WTC11 (cell line): ENCODE measurements at regions not wholly inside any gene's neighbourhood (a gene's known extent, or its start where the extent isn't known, plus 50 kb on each side); places are given as distances from the start of the nearest gene placed in this dataset.

Source experiments
- ATAC-seq: fragments of 200-7000 bp; cut with Tn5 transposase; 2 replicates; pipeline ENCODE4 v1.10.0; 2021; ENCODE audit warnings: mild to moderate bottlenecking, moderate library complexity
- CTCF ChIA-PET: fragments of 300-600 bp; sonication (Branson Sonifier 250); formaldehyde crosslinking; loops from one replicate; lab custom pipeline; 2021; ENCODE audit warnings: antibody characterized with exemption; lab: Charles Lee
- POLR2A ChIA-PET: fragments of 350-600 bp; sonication (Branson Sonifier 250); formaldehyde crosslinking; loops from one replicate; lab custom pipeline; 2021; ENCODE audit warnings: antibody characterized with exemption; lab: Charles Lee
- DNase-seq: peaks from one replicate; pipeline ENCODE4 v3.0.0; 2021; ENCODE audit warnings: low spot score
- H3K27ac Mint-ChIP-seq: 2 replicates; pipeline ENCODE4 v1.8.0; 2021; ENCODE audit warnings: mixed read lengths
- H3K27me3 Mint-ChIP-seq: 2 replicates; pipeline ENCODE4 v1.8.0; 2021; ENCODE audit warnings: low read depth, mild to moderate bottlenecking, moderate library complexity, mixed read lengths
- H3K36me3 Mint-ChIP-seq: 2 replicates; pipeline ENCODE4 v1.8.0; 2021; ENCODE audit warnings: mixed read lengths
- H3K4me1 Mint-ChIP-seq: 2 replicates; pipeline ENCODE4 v1.8.0; 2022; ENCODE audit warnings: mixed read lengths
- H3K4me3 Mint-ChIP-seq: 2 replicates; pipeline ENCODE4 v1.8.0; 2021; ENCODE audit warnings: mild to moderate bottlenecking, moderate library complexity, mixed read lengths
- H3K9me3 Mint-ChIP-seq: 2 replicates; pipeline ENCODE4 v1.8.0; 2021; ENCODE audit warnings: mixed read lengths
- MYBL2 ChIP-seq: sonication (generic); formaldehyde crosslinking; IDR thresholded peaks from 2 replicates; pipeline ENCODE4 v1.8.1; 2023; ENCODE audit warnings: mild to moderate bottlenecking, moderate library complexity, missing genetic modification reagents
- OVOL2 ChIP-seq: fragments of 250-450 bp; sonication (Bioruptor Pico); IDR thresholded peaks from 2 replicates; pipeline ENCODE4 v1.9.0; 2021; ENCODE audit warnings: mild to moderate bottlenecking, borderline replicate concordance
- PRRX2 ChIP-seq: fragments of 250-450 bp; sonication (Bioruptor Pico); IDR thresholded peaks from 2 replicates; pipeline ENCODE4 v1.8.0; 2021; ENCODE audit warnings: mild to moderate bottlenecking
- RELA ChIP-seq: sonication (generic); formaldehyde crosslinking; IDR thresholded peaks from 2 replicates; pipeline ENCODE4 v1.8.1; 2022; ENCODE audit warnings: missing genetic modification reagents, mild to moderate bottlenecking, borderline replicate concordance
- SP1 ChIP-seq: sonication (generic); formaldehyde crosslinking; conservative IDR thresholded peaks from 2 replicates; pipeline ENCODE4 v1.8.1; 2022; ENCODE audit warnings: missing genetic modification reagents
- ZBTB21 ChIP-seq: sonication (generic); formaldehyde crosslinking; IDR thresholded peaks from 2 replicates; pipeline ENCODE4 v1.8.1; 2023; ENCODE audit warnings: mild to moderate bottlenecking, missing genetic modification reagents, borderline replicate concordance
- ZNF423 ChIP-seq: fragments of 250-450 bp; sonication (Bioruptor Pico); IDR thresholded peaks from 2 replicates; pipeline ENCODE4 v2.1.2; 2022; ENCODE audit warnings: mild to moderate bottlenecking, moderate library complexity
- TF ChIP-seq, protein P1 (sequence below): sonication (generic); formaldehyde crosslinking; IDR thresholded peaks from 2 replicates; pipeline ENCODE4 v1.8.1; 2022; ENCODE audit warnings: low read depth, mild to moderate bottlenecking, moderate library complexity, missing genetic modification reagents, borderline replicate concordance
- TF ChIP-seq, protein P2 (sequence below): sonication (generic); formaldehyde crosslinking; IDR thresholded peaks from 2 replicates; pipeline ENCODE4 v1.8.0; 2023; ENCODE audit warnings: missing genetic modification reagents, mild to moderate bottlenecking, borderline replicate concordance
- TF ChIP-seq, protein P3 (sequence below): fragments of 200-600 bp; IDR thresholded peaks from 2 replicates; pipeline ENCODE4 v1.8.0; 2022; ENCODE audit warnings: antibody characterized with exemption
- TF ChIP-seq, protein P4 (sequence below): sonication (generic); formaldehyde crosslinking; IDR thresholded peaks from 2 replicates; pipeline ENCODE4 v1.8.1; 2022; ENCODE audit warnings: low read depth, missing genetic modification reagents, borderline replicate concordance
- TF ChIP-seq, protein P5 (sequence below): fragments of 250-450 bp; sonication (Bioruptor Pico); IDR thresholded peaks from 2 replicates; pipeline ENCODE4 v1.9.0; 2021; ENCODE audit warnings: mild to moderate bottlenecking
- TF ChIP-seq, protein P6 (sequence below): sonication (generic); formaldehyde crosslinking; conservative IDR thresholded peaks from 2 replicates; pipeline ENCODE4 v1.8.1; 2023; ENCODE audit warnings: mild to moderate bottlenecking, low read depth, missing genetic modification reagents, moderate library complexity

DNA sequence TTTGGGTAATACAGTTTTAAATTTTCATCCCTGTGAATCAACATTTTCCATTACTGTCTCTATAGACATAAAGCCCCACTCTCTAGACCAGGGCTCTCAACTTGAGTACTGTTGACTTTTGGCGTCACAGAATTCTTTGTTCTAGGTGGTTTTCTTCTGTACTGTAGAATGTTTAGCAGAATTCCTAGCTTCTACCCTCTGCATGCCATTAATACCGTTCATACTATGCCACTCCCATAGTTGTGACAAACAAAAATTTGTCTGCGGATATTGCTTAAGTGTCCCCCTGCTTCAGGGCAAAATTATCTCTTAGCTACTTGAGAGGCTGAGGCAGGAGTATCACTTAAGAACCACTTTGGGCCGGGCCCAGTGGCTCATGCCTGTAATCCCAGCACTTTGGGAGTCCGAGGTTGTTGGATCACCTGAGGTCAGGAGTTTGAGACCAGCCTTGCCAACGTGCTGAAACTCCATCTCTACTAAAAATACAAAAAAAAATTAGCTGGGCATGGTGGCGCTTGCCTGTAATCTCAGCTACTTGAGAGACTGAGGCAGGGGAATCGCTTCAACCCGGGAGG lies 57.3 kb upstream of the NRG3 start:
- ATAC-seq (no peak), DNase-seq (no peak)
- H3K27me3 Mint-ChIP-seq: no peaks in the 10 kb centered on the region
- TF ChIP-seq, protein P1, sequence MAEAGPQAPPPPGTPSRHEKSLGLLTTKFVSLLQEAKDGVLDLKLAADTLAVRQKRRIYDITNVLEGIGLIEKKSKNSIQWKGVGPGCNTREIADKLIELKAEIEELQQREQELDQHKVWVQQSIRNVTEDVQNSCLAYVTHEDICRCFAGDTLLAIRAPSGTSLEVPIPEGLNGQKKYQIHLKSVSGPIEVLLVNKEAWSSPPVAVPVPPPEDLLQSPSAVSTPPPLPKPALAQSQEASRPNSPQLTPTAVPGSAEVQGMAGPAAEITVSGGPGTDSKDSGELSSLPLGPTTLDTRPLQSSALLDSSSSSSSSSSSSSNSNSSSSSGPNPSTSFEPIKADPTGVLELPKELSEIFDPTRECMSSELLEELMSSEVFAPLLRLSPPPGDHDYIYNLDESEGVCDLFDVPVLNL (CRISPR knock-in tag): no peak
- no peak for TF ChIP-seq PRRX2 (CRISPR knock-in tag)
- TF ChIP-seq, protein P2, sequence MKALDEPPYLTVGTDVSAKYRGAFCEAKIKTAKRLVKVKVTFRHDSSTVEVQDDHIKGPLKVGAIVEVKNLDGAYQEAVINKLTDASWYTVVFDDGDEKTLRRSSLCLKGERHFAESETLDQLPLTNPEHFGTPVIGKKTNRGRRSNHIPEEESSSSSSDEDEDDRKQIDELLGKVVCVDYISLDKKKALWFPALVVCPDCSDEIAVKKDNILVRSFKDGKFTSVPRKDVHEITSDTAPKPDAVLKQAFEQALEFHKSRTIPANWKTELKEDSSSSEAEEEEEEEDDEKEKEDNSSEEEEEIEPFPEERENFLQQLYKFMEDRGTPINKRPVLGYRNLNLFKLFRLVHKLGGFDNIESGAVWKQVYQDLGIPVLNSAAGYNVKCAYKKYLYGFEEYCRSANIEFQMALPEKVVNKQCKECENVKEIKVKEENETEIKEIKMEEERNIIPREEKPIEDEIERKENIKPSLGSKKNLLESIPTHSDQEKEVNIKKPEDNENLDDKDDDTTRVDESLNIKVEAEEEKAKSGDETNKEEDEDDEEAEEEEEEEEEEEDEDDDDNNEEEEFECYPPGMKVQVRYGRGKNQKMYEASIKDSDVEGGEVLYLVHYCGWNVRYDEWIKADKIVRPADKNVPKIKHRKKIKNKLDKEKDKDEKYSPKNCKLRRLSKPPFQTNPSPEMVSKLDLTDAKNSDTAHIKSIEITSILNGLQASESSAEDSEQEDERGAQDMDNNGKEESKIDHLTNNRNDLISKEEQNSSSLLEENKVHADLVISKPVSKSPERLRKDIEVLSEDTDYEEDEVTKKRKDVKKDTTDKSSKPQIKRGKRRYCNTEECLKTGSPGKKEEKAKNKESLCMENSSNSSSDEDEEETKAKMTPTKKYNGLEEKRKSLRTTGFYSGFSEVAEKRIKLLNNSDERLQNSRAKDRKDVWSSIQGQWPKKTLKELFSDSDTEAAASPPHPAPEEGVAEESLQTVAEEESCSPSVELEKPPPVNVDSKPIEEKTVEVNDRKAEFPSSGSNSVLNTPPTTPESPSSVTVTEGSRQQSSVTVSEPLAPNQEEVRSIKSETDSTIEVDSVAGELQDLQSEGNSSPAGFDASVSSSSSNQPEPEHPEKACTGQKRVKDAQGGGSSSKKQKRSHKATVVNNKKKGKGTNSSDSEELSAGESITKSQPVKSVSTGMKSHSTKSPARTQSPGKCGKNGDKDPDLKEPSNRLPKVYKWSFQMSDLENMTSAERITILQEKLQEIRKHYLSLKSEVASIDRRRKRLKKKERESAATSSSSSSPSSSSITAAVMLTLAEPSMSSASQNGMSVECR (CRISPR knock-in tag): no peak
- TF ChIP-seq RELA: no peak
- no peak for TF ChIP-seq MYBL2 (CRISPR knock-in tag)
- TF ChIP-seq ZBTB21 (CRISPR knock-in tag): no peak
- TF ChIP-seq OVOL2: no peak
- TF ChIP-seq ZNF423 (CRISPR knock-in tag): no peak
- no peaks in the 10 kb centered on the region for H3K4me1 Mint-ChIP-seq
- no peak overlapping the region for H3K4me3 Mint-ChIP-seq
- ChIA-PET CTCF (no interaction called here), POLR2A (no interaction called here)
- peaks cover 6% of the 10 kb centered on the region for H3K9me3 Mint-ChIP-seq
- no peaks in the 10 kb centered on the region for H3K36me3 Mint-ChIP-seq
- no peak overlapping the region for H3K27ac Mint-ChIP-seq

DNA sequence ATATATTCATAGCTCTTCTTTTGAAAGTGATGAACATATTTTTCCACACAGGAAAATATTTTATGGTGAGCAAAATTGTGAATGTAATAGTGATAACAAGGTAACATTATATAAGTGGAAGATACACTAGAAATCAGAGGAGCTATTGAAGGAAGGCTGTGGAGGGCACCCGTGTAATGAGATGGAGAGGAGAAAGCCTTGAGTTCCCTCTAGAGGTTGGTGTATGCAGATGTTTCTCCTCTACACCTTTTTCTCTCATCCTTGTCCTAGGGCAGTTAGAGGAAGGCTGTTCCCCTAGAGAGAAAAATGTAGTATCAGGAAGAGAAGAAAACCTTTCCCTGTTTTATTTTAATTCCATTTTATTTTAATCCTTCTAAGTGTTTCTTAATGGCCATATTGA lies 54.6 kb upstream of the NRG3 start:
- no peak for TF ChIP-seq SP1 (CRISPR knock-in tag)
- TF ChIP-seq, protein P3, sequence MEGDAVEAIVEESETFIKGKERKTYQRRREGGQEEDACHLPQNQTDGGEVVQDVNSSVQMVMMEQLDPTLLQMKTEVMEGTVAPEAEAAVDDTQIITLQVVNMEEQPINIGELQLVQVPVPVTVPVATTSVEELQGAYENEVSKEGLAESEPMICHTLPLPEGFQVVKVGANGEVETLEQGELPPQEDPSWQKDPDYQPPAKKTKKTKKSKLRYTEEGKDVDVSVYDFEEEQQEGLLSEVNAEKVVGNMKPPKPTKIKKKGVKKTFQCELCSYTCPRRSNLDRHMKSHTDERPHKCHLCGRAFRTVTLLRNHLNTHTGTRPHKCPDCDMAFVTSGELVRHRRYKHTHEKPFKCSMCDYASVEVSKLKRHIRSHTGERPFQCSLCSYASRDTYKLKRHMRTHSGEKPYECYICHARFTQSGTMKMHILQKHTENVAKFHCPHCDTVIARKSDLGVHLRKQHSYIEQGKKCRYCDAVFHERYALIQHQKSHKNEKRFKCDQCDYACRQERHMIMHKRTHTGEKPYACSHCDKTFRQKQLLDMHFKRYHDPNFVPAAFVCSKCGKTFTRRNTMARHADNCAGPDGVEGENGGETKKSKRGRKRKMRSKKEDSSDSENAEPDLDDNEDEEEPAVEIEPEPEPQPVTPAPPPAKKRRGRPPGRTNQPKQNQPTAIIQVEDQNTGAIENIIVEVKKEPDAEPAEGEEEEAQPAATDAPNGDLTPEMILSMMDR: peak; percentile 17; the same call in 1 of the 2 replicates
- TF ChIP-seq, protein P4, sequence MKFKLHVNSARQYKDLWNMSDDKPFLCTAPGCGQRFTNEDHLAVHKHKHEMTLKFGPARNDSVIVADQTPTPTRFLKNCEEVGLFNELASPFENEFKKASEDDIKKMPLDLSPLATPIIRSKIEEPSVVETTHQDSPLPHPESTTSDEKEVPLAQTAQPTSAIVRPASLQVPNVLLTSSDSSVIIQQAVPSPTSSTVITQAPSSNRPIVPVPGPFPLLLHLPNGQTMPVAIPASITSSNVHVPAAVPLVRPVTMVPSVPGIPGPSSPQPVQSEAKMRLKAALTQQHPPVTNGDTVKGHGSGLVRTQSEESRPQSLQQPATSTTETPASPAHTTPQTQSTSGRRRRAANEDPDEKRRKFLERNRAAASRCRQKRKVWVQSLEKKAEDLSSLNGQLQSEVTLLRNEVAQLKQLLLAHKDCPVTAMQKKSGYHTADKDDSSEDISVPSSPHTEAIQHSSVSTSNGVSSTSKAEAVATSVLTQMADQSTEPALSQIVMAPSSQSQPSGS: no peak
- TF ChIP-seq, protein P5, sequence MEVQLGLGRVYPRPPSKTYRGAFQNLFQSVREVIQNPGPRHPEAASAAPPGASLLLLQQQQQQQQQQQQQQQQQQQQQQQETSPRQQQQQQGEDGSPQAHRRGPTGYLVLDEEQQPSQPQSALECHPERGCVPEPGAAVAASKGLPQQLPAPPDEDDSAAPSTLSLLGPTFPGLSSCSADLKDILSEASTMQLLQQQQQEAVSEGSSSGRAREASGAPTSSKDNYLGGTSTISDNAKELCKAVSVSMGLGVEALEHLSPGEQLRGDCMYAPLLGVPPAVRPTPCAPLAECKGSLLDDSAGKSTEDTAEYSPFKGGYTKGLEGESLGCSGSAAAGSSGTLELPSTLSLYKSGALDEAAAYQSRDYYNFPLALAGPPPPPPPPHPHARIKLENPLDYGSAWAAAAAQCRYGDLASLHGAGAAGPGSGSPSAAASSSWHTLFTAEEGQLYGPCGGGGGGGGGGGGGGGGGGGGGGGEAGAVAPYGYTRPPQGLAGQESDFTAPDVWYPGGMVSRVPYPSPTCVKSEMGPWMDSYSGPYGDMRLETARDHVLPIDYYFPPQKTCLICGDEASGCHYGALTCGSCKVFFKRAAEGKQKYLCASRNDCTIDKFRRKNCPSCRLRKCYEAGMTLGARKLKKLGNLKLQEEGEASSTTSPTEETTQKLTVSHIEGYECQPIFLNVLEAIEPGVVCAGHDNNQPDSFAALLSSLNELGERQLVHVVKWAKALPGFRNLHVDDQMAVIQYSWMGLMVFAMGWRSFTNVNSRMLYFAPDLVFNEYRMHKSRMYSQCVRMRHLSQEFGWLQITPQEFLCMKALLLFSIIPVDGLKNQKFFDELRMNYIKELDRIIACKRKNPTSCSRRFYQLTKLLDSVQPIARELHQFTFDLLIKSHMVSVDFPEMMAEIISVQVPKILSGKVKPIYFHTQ (CRISPR knock-in tag): no peak
- TF ChIP-seq, protein P6, sequence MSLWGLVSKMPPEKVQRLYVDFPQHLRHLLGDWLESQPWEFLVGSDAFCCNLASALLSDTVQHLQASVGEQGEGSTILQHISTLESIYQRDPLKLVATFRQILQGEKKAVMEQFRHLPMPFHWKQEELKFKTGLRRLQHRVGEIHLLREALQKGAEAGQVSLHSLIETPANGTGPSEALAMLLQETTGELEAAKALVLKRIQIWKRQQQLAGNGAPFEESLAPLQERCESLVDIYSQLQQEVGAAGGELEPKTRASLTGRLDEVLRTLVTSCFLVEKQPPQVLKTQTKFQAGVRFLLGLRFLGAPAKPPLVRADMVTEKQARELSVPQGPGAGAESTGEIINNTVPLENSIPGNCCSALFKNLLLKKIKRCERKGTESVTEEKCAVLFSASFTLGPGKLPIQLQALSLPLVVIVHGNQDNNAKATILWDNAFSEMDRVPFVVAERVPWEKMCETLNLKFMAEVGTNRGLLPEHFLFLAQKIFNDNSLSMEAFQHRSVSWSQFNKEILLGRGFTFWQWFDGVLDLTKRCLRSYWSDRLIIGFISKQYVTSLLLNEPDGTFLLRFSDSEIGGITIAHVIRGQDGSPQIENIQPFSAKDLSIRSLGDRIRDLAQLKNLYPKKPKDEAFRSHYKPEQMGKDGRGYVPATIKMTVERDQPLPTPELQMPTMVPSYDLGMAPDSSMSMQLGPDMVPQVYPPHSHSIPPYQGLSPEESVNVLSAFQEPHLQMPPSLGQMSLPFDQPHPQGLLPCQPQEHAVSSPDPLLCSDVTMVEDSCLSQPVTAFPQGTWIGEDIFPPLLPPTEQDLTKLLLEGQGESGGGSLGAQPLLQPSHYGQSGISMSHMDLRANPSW (CRISPR knock-in tag): no peak
- H3K4me1 Mint-ChIP-seq: no peaks in the 10 kb centered on the region
- H3K4me3 Mint-ChIP-seq: no peak overlapping the region
- ATAC-seq: peak; percentile 100
- no peaks in the 10 kb centered on the region for H3K27me3 Mint-ChIP-seq
- DNase-seq: no peak
- ChIA-PET POLR2A (no interaction called here), CTCF (interaction anchor here (0.5 to 1.5 kb wide), 15 partner anchors 8 to 1156 kb away, joined by 3 to 9 read pairs (median 4); no protein-coding TSS in a partner anchor)
- no peaks in the 10 kb centered on the region for H3K36me3 Mint-ChIP-seq
- no peak overlapping the region for H3K27ac Mint-ChIP-seq
- H3K9me3 Mint-ChIP-seq: no peaks in the 10 kb centered on the region; the same call in 1 of the 2 replicates
